PFSK-1 (cell line): ENCODE measurements at regions not wholly inside any gene's neighbourhood (a gene's known extent, or its start where the extent isn't known, plus 50 kb on each side); places are given as distances from the start of the nearest gene placed in this dataset.

Experiments used
- REST ChIP-seq, 2 experiments: IDR thresholded peaks; 2 replicates each; pipeline versions ENCODE4 v1.6.1 to v1.8.0; 2011 to 2012; ENCODE audit warnings: low read depth in 2 of 2, low read length in 2 of 2, control low read depth in 1 of 2, inconsistent platforms in 1 of 2, mild to moderate bottlenecking in 1 of 2, moderate library complexity in 1 of 2; ENCODE audit not compliant: insufficient read depth in 1 of 2
- TAF1 ChIP-seq: IDR thresholded peaks from 2 replicates; pipeline ENCODE4 v1.6.1; 2012; ENCODE audit warnings: low read length, control low read depth, borderline replicate concordance; ENCODE audit not compliant: insufficient read depth

GRCh38 chr1:218778257-218779126 lies 395.2 kb upstream of the LYPLAL1 start:
- no peak for TF ChIP-seq TAF1
- TF ChIP-seq REST (IDR thresholded peaks at IDR 0.05; ENCODE audit: insufficient read depth in 1 of 2, low read depth in 2 of 2, low read length in 2 of 2): no peak
